ENCODE measurements at regions not wholly inside any gene's neighbourhood (a gene's known extent, or its start where the extent isn't known, plus 50 kb on each side); places are given as distances from the start of the nearest gene placed in this dataset.
"Not testable (repeated sequence)": the region's sequence is repeated elsewhere in the genome, so short reads cannot be mapped to it uniquely, and the experiment has no call there.

DNA sequence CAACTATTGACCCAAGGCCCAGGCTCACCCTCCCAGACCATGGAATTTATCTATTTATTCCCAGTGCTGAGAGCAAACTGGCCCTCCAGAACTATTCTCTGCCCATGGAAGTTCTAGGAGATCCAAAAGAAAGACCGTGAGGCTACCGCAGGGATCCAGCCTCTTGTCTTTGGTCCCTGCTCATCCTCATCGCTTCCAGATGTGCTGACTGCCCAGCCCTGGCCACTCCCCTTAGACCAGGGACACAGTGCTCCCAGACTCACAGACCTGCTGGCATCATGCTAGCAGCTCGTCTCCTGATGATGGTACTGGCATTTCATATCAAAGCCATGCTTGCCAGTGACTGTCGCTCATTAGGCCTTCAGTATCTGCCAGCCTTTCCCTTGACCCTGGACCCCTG lies 405.7 kb upstream of the PPP2R3A start:
- DNase-seq: no peak

GRCh38 chr3:135560847-135561246 lies 404.7 kb upstream of the PPP2R3A start:
- no peak for DNase-seq

GRCh38 chr3:135564696-135565095 lies 400.8 kb upstream of the PPP2R3A start:
- DNase-seq: no peak

DNA sequence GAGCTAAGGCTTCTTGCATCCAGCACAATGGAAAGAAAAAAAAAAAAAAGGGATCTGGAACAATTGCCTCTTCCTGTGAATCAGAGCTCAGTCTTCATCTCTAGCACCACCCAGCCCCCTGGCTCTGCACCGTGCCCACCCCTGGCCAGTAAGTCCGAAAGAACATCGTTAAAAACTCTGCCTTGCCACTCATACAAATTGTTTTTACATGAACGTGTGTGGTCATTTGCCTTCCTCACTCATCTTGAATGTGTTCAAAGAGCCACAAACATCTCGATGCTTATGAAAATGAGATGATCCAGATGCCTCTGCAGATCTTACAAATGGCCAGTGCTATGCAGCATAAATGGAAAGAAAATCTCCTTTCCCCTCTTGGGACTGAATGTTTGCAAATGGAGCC lies 400.0 kb upstream of the PPP2R3A start:
- no peak for DNase-seq

GRCh38 chr3:135567223-135567622 lies 398.3 kb upstream of the PPP2R3A start:
- DNase-seq: no peak

DNA sequence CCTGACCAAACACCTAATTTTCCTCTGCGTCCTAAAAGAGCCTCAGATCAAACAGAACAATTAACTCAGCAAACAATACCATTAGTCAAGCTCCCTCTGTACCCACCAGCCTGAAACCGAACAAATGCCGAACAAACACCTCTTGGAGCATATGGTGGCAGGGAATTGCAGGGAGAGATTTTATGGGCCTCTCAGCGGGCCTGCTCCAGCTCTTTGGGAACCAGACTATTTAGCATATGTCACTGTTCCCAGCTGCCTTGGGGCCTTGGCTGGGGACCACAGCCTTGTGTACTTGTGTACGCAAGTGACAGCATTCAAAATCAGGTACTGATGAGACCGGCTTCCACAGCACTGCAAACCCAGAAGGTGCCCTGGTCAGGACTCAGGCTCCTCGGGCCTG lies 388.8 kb upstream of the PPP2R3A start:
- no peak for DNase-seq

DNA sequence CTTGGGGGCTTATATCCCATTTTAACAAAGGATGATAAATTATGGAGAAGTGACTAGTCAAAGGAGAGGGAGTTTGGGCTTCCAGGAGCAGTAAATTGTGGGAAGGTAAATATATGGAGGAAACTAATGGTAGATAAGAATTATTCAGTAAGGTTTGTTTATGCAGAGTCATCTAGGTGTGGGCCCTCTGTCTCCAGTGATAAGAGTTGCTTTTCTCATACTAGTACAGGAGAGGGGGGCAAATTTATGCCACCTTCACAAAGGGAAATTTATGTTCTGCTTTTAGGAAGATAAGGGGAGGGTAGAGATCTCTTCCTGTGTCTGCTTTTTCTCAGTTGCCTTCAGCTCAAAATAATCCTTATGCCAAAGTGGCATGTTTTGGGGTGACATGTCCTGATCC lies 383.7 kb upstream of the PPP2R3A start:
- no peak for DNase-seq

DNA sequence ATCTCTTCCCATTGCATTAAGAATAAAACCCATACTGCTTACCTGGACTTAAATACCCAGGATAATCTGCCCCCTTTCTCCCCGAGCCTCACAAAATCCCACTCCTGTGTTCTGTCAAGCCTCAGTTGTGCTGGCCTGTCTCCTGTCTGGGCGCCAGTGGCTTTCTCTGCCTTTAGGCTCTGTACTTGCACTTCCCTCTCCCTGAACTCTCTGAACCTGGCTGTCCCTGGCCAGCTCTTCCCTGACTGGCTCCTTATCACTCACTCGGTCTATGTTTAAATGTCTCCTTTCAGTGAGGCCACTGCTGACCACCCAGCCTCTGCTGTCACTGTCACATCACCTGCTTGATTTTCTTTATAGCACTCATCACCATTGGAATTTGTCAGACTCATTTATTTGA lies 382.7 kb upstream of the PPP2R3A start:
- no peak for DNase-seq

DNA sequence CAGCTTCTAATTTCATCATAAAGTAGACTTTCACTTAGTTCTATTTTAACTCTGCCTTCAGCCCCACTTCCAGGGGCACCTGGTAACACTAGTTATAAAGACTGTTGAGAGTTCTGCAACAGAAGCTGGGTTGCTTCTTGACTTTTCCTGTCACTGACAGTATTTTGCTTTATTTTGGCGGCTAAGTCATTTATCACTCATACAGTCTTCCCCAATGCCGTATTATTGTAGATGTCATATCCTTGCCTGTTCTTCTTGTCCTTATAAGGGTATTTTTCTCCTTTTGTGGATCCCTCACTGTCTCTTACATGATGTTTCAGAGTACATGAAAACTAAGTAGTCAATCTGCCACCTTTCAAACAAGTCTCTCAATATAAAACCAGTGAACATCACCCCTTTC lies 369.0 kb upstream of the PPP2R3A start:
- DNase-seq: no peak

DNA sequence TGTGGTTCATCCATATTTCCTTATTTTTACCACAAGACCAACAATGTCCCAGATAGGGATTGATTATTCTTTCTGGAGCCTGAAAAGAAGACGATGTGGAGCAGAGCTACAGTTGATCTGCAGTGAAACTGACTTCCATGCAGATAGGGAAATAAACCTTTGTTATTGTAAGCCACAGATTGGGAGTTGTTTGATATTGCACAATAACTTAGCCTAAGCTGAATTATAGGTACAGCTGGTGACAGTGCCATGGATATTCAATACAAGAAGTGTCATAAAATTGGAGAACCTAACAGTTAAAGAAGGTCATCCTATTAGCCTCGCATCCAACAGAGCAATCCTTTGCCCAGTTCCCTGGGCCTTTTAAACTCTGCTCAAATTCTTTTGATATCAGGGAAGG lies 367.7 kb upstream of the PPP2R3A start:
- DNase-seq: no peak

GRCh38 chr3:135598597-135598996 lies 366.9 kb upstream of the PPP2R3A start:
- no peak for DNase-seq

GRCh38 chr3:135604512-135604911 lies 361.0 kb upstream of the PPP2R3A start:
- DNase-seq: not testable (repeated sequence)

DNA sequence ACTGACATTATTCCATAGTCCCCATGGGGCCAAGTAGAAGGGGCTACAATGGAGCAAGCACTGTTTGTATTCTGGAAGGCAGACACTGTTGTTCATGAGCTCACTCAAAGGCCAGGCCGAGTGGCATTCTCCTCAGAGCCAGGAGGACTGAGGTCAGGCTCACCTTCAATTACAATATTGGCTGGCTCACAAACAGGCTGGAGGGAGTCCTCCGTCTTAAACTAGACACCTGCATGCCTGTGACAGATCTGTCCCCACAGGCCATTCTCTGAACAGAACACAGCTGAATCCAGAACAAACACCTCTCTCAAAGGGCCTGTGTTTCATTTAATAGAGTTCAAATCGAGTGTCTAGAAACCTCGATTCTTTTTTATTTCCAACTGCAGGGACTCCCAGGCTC lies 347.4 kb upstream of the PPP2R3A start:
- no peak for DNase-seq

GRCh38 chr3:135621184-135621920 lies 344.2 kb upstream of the PPP2R3A start:
- DNase-seq: no peak

DNA sequence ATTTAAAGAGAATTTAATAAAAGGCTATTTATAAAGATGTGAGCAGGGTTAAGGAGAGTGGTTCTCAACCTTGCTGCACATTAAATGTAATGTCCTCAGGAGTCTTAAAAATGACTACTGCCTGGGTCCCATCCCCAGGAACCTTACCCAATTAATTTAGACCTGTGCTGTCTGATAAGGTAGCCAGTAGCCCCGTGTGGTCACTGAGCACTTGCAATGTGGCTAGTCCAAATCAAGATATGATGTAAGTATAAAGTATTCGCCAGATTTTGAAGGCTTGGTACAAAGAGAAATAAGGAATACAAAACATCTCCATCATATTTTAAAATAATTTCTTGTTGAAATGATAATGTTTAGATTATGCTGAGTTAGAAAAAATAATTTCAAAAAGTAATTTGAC lies 343.3 kb upstream of the PPP2R3A start:
- no peak for DNase-seq

- DNase-seq: no peak
These were observed 342.9 kb upstream of the PPP2R3A start for GRCh38 chr3:135622656-135623055.

DNA sequence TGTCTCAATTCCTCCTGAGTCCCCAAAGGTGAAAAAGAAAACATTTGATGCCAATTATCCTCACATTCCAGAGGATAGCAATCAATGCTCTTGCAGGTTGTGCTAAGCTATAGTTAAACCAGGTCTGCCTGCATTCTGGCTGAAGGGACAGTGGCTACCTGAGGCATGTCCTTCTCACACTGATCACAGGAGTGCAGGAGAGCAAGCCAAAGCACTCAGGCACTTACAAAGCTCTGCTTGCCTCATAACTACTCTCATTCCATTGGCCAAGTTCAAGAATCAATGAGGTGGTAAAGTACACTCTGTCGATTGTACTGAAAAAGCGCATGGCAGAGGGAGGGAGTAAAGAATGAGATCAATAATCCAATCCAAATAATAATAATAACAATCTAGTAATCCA lies 342.0 kb upstream of the PPP2R3A start:
- DNase-seq: no peak

- DNase-seq: no peak
These were observed 338.5 kb upstream of the PPP2R3A start for GRCh38 chr3:135627057-135627456.

GRCh38 chr3:135629701-135630408 lies 335.7 kb upstream of the PPP2R3A start:
- DNase-seq: no peak

DNA sequence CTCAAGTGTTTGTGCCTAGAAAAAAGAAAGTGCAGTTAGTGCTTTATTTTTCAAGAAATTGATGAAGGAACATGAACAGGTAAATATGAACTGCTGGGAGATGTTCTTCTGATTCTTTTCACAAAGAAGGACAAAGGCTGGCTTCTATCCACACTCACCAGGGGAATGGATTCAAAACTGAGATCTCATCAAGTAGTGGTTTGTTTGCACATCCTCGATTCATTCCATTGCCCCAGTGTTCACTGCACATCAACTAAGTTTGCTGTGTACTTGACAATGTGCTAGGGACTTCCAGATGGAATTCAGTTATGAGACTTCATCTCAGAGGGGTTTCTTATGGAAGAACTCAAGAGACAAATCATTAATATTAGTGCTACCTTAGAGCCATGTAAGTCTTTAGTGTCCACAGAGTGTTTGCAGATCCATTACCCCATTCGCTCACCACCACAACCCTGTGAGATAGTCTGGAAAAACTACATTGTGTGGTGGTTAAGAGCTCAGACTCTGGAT lies 332.9 kb upstream of the PPP2R3A start:
- DNase-seq: no peak

DNA sequence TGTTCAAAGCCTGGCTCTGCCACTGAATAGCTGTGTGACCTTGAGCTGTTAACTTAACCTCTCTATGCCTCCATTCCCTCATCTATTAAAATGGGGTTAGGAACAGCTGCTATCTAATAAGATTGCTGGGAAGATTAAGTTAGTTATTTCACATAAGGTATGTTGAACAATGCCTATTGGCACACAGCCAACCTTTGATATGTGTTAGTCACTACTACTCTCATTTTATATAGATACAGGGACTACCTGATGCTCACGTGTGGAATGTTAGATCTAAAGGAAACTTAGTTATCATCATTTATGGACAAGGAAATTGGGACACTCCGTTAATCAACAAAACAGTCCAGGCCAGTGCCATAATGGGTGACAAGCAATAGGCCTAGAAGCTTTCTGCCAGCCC lies 332.4 kb upstream of the PPP2R3A start:
- DNase-seq: no peak

DNA sequence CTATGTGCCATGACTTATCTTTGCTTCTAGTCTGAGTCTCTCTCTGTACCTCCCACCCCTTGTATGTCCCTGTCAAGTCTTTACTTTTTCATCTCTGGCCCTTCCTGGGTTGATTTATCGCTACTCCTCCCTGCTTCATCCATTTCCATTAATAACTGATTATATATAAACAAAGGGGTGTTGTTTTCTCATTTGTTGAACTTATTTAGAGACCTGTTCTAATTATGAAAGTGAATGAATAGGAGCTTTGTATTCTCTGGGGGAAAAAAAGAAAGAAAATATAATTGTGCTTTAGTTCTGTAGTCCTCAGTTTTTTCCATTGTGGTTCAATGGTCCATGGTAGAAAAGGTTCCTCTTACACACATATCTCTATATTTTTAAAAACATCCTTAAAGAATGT lies 328.9 kb upstream of the PPP2R3A start:
- DNase-seq: no peak

DNA sequence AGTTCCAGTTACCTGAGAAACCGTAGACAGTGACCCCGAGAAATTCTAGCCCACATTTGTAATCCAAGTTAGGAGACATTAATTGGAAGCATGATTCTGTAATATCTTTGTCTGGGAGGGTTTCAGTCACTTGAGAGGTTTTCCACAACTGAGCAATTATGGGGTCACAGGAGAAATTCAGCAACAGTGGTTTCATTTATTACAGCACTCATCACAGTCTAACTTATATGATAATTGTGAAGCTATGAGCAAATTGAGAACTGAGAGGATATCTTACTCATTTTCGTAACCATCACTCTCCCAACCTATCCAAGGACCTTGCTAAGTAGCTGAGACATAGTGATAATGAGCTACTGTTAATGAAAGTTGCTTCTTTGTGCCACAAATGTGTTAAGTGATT lies 328.5 kb upstream of the PPP2R3A start:
- DNase-seq: no peak

DNA sequence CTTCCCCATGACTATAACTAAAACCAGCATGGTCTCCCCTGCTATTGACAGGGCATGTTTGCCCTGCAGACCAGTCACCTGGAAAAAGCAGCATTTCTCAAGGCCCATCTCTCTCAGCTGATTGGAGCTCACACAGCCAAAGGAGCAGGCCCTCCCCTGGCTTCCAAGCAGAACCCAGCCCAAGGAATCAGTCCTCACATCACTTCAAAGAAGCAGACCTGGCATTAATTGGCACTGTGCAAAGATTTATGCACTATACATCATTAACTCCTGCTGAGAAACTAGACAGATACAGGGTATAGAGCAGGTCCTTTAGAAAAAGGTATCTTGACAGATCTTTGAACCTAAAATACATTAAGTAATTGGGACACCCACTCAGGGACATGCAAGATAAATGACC lies 323.8 kb upstream of the PPP2R3A start:
- no peak for DNase-seq

DNA sequence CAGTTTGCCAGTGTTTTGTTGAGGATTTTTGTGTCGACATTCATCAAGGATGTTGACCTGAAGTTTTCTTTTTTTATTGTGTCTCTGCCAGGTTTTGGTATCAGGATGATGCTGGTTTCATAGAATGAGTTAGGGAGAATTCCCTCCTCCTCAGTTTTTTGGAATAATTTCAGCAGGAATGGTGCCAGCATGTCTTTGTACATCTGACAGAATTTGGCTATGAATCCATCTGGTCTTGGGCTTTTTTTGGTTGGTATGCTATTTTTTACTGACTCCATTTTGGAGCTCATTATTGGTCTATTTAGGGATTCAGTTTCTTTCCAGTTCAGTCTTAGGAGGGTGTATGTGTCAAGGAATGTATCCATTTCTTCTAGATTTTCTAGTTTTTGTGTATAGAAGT lies 320.0 kb upstream of the PPP2R3A start:
- DNase-seq: no peak

Data from CD4-positive, alpha-beta T cell treated with Interleukin-21 for 1 hour (primary cell).